K562 (cell line): ENCODE measurements at regions not wholly inside any gene's neighbourhood (a gene's known extent, or its start where the extent isn't known, plus 50 kb on each side); places are given as distances from the start of the nearest gene placed in this dataset.

Experiments
- C11orf30 ChIP-seq: fragments of 450-650 bp; IDR thresholded peaks from 2 replicates; pipeline ENCODE4 v1.6.1; 2016; ENCODE audit warnings: low read depth, mild to moderate bottlenecking
- CCNT2 ChIP-seq: IDR thresholded peaks from 2 replicates; pipeline ENCODE4 v1.6.1; 2011; ENCODE audit warnings: borderline replicate concordance, low read depth, mild to moderate bottlenecking, moderate library complexity, mixed read lengths, low read length; ENCODE audit not compliant: insufficient read length; ENCODE audit errors: extremely low read depth
- CEBPZ ChIP-seq: fragments of 150-350 bp; IDR thresholded peaks from 2 replicates; pipeline ENCODE4 v1.6.1; 2014; ENCODE audit warnings: low read depth, mild to moderate bottlenecking, low read length, borderline replicate concordance
- DNMT1 ChIP-seq: fragments of 450-650 bp; IDR thresholded peaks from 2 replicates; pipeline ENCODE4 v1.6.1; 2016; ENCODE audit warnings: antibody characterized with exemption, mild to moderate bottlenecking
- EZH2 ChIP-seq: IDR thresholded peaks from 2 replicates; pipeline ENCODE4 v1.6.1; 2012; ENCODE audit warnings: low read depth, mild to moderate bottlenecking, inconsistent platforms, low read length, borderline replicate concordance
- HLTF ChIP-seq: fragments of 450-650 bp; IDR thresholded peaks from 2 replicates; pipeline ENCODE4 v1.6.1; 2016
- MITF ChIP-seq: IDR thresholded peaks from 2 replicates; pipeline ENCODE4 v1.6.1; 2014; ENCODE audit warnings: antibody characterized with exemption
- SRSF3 ChIP-seq: fragments of 200-400 bp; formaldehyde crosslinking; IDR thresholded peaks from 2 replicates; pipeline ENCODE4 v1.6.1; 2016; ENCODE audit warnings: mild to moderate bottlenecking, low read length, moderate library complexity; ENCODE audit not compliant: insufficient read depth
- ZNF24 ChIP-seq: fragments of 450-650 bp; IDR thresholded peaks from 2 replicates; pipeline ENCODE4 v1.6.1; 2016
- TF ChIP-seq, protein P1 (sequence below): fragments of 250-450 bp; sonication (Bioruptor Pico); IDR thresholded peaks from 2 replicates; pipeline ENCODE4 v1.9.0; 2021; ENCODE audit warnings: mild to moderate bottlenecking, inconsistent platforms

DNA sequence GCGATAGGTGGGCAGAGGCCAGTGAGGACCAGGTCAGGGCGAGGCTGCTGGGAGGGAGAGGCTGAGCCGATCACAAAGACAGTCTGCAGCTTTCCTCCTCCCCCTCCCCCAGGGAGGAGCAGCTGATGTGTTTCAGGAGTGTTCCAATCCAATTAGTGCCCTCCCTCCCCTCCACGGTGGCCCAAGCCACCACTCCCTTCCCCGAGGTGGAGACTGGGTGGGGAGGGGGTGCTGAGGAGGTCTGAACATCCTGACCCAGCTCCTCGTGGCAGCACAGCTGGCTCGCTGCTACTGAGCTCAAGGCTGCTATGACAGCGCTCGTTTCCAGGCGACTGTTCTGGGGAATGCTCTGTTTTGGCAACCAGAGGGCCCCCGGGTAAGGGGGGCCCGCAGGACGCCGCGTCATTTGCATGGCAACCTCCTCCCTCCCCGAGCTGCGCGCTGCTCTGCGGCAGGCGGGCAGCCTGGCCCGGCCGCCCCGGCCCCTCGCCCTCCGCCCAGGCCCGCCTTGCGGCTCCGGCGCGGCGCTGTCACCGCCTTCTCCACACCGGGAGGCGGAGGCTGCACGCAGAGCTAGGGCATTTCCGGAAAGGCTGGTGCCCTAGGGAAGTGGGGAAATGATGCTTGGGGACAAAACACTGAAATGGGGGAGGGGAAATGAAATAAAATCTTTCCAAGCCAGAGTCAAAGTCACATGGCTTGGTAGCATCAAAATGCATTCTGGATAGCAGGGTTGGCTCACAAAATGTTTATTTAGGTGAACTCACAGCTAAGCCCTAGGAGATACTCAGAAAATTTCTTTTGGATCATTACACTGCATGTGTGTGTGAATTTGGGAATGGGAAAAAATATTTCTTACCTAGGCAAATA is 67.4 kb upstream of the PIM1 start (continued):
- TF ChIP-seq, protein P1, sequence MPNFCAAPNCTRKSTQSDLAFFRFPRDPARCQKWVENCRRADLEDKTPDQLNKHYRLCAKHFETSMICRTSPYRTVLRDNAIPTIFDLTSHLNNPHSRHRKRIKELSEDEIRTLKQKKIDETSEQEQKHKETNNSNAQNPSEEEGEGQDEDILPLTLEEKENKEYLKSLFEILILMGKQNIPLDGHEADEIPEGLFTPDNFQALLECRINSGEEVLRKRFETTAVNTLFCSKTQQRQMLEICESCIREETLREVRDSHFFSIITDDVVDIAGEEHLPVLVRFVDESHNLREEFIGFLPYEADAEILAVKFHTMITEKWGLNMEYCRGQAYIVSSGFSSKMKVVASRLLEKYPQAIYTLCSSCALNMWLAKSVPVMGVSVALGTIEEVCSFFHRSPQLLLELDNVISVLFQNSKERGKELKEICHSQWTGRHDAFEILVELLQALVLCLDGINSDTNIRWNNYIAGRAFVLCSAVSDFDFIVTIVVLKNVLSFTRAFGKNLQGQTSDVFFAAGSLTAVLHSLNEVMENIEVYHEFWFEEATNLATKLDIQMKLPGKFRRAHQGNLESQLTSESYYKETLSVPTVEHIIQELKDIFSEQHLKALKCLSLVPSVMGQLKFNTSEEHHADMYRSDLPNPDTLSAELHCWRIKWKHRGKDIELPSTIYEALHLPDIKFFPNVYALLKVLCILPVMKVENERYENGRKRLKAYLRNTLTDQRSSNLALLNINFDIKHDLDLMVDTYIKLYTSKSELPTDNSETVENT (CRISPR knock-in tag): peak; percentile 69; the same call in 1 of the 2 replicates
- TF ChIP-seq CCNT2 (peak; percentile 96), C11orf30 (no peak), ZNF24 (0 out of 2 replicates have a peak, but pooled peaks have one; percentile 34), SRSF3 (no peak), CEBPZ (no peak), MITF (no peak), EZH2 (no peak), HLTF (no peak), DNMT1 (no peak)
